ENCODE measurements at regions not wholly inside any gene's neighbourhood (a gene's known extent, or its start where the extent isn't known, plus 50 kb on each side); places are given as distances from the start of the nearest gene placed in this dataset.

DNA sequence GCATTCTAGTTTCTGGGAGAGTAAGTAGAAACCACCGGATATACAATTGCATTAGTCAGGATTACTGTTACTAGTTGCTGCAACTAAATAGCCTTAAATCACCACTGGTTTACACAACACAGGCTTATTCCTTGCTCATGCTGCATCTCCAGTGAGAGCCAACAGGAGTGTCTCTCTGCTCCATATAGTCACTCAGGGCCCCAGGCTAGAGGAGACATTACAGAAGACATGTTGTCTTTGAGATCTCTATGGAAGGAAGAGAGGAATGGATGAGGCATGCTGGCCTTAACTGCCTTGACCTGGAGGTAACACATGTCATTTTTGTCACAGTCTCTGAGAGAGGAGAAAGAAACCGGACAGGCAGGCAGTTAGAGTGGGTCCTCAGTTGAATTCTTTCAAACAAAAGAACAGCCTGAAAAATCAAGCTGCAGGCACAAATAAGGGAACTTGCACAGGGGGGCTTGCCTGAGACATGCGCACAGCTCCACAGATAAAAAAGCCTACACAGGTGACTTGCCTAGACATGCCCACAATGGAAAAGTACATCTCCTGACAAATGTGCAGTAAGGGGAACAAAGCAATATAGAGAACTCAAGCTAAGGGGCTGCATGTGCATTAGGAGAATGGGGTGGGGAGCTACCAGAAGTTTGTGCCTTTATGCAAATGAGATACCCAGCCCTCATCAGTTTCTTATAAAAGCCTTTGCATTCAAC, 348.0 kb downstream of the TYW1 start:
- no peaks in the 10 kb centered on the region for H4K20me1 ChIP-seq (ENCODE audit: control insufficient read depth, extremely low read depth, insufficient read depth, low read length)
- no peaks in the 10 kb centered on the region for H3K27me3 ChIP-seq (ENCODE audit: control insufficient read depth, insufficient read depth, low read length)
- no peaks in the 10 kb centered on the region for H3K79me2 ChIP-seq (ENCODE audit: control insufficient read depth, insufficient read depth, low read length)

DNA sequence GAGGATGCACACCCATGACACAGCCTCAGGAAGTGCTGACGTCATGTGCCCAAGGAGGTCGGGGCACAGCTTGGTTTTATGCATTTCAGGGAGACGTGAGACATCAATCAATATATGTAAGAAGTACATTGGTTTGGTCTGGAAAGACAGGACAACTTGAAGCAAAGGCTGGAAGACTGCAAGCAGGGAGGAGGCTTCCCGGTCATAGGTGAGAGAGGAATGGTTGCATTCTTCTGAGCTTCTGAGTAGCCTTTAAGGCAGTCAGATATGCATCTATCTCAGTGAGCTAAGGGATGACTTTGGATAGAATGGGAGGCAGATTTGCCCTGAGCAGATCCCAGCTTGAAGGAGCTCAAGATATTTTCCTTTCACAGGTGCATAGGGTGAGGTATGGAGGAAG, 349.5 kb downstream of the TYW1 start:
- H3K4me1 ChIP-seq (ENCODE audit: control insufficient read depth, extremely low read depth, insufficient read depth, low read length), result no peaks in the 10 kb centered on the region
- no peaks in the 10 kb centered on the region for H3K79me2 ChIP-seq (ENCODE audit: control insufficient read depth, insufficient read depth, low read length)
- no peaks in the 10 kb centered on the region for H3K36me3 ChIP-seq (ENCODE audit: control insufficient read depth, insufficient read depth, low read length)
- H3K4me2 ChIP-seq (ENCODE audit: extremely low read depth, insufficient read depth, low read length), result no peak overlapping the region
- DNase-seq (ENCODE audit: low read depth in 2 of 2), result no peak
- H4K20me1 ChIP-seq (ENCODE audit: control insufficient read depth, extremely low read depth, insufficient read depth, low read length), result no peaks in the 10 kb centered on the region
- no peak for TF ChIP-seq EZH2 (IDR thresholded peaks at IDR 0.05; ENCODE audit: low read length, missing control alignments)
- TF ChIP-seq, protein P1, sequence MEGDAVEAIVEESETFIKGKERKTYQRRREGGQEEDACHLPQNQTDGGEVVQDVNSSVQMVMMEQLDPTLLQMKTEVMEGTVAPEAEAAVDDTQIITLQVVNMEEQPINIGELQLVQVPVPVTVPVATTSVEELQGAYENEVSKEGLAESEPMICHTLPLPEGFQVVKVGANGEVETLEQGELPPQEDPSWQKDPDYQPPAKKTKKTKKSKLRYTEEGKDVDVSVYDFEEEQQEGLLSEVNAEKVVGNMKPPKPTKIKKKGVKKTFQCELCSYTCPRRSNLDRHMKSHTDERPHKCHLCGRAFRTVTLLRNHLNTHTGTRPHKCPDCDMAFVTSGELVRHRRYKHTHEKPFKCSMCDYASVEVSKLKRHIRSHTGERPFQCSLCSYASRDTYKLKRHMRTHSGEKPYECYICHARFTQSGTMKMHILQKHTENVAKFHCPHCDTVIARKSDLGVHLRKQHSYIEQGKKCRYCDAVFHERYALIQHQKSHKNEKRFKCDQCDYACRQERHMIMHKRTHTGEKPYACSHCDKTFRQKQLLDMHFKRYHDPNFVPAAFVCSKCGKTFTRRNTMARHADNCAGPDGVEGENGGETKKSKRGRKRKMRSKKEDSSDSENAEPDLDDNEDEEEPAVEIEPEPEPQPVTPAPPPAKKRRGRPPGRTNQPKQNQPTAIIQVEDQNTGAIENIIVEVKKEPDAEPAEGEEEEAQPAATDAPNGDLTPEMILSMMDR (conservative IDR thresholded peaks at IDR 0.05 in 1 of 2, IDR thresholded peaks at IDR 0.05 in 1 of 2; ENCODE audit: low read depth in 1 of 2, low read length in 2 of 2), result no peak
- no peak overlapping the region for H3K27ac ChIP-seq (ENCODE audit: insufficient read depth, low read length)
- H3K9ac ChIP-seq (ENCODE audit: insufficient read depth, low read length), result no peak overlapping the region
- no peaks in the 10 kb centered on the region for H3K9me3 ChIP-seq (ENCODE audit: control insufficient read depth, insufficient read depth, low read depth, low read length)
- H2AFZ ChIP-seq (ENCODE audit: low read length), result no peak overlapping the region
- H3K27me3 ChIP-seq (ENCODE audit: control insufficient read depth, insufficient read depth, low read length), result no peaks in the 10 kb centered on the region
- no peak overlapping the region for H3K4me3 ChIP-seq (replicated peaks in 1 of 4; ENCODE audit: control extremely low read depth in 1 of 4, insufficient read depth in 1 of 4, low read depth in 3 of 4, low read length in 4 of 4)

More for the DNA sequence above, 348.0 kb downstream of the TYW1 start:
- DNase-seq (ENCODE audit: low read depth in 2 of 2), result no peak
- no peak overlapping the region for H3K4me3 ChIP-seq (replicated peaks in 1 of 4; ENCODE audit: control extremely low read depth in 1 of 4, insufficient read depth in 1 of 4, low read depth in 3 of 4, low read length in 4 of 4)
- no peaks in the 10 kb centered on the region for H3K4me1 ChIP-seq (ENCODE audit: control insufficient read depth, extremely low read depth, insufficient read depth, low read length)
- H3K9me3 ChIP-seq (ENCODE audit: control insufficient read depth, insufficient read depth, low read depth, low read length), result no peaks in the 10 kb centered on the region
- H3K27ac ChIP-seq (ENCODE audit: insufficient read depth, low read length), result no peak overlapping the region
- H2AFZ ChIP-seq (ENCODE audit: low read length), result no peak overlapping the region
- no peaks in the 10 kb centered on the region for H3K36me3 ChIP-seq (ENCODE audit: control insufficient read depth, insufficient read depth, low read length)
- TF ChIP-seq, protein P1 (conservative IDR thresholded peaks at IDR 0.05 in 1 of 2, IDR thresholded peaks at IDR 0.05 in 1 of 2; ENCODE audit: low read depth in 1 of 2, low read length in 2 of 2), result no peak
- no peak for TF ChIP-seq EZH2 (IDR thresholded peaks at IDR 0.05; ENCODE audit: low read length, missing control alignments)
- H3K4me2 ChIP-seq (ENCODE audit: extremely low read depth, insufficient read depth, low read length), result no peak overlapping the region
- no peak overlapping the region for H3K9ac ChIP-seq (ENCODE audit: insufficient read depth, low read length)

DNA sequence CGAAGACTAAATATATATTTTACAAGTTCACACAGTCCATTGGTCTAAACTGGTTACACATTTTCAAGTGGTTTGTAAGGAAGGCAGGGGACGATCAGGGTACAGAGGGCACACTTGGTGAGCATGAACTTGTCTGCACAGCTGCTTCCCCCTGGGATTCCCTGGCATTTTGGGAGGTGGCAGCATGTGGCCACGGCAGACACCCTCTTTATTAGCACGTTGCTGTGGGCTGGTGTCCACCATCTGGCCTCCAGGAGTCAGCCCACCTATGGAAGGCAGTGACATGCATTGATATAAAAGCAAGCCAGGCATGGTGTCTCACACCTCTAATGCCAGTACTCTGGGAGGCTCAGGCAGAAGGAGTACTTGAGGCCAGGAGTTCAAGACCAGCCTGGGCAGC, 350.2 kb downstream of the TYW1 start:
- Histone ChIP-seq H3K4me3 (replicated peaks in 1 of 4; ENCODE audit: control extremely low read depth in 1 of 4, insufficient read depth in 1 of 4, low read depth in 3 of 4, low read length in 4 of 4) (no peak overlapping the region), H3K27ac (ENCODE audit: insufficient read depth, low read length) (no peak overlapping the region), H3K27me3 (ENCODE audit: control insufficient read depth, insufficient read depth, low read length) (no peaks in the 10 kb centered on the region), H2AFZ (ENCODE audit: low read length) (no peak overlapping the region), H3K9ac (ENCODE audit: insufficient read depth, low read length) (no peak overlapping the region), H4K20me1 (ENCODE audit: control insufficient read depth, extremely low read depth, insufficient read depth, low read length) (no peaks in the 10 kb centered on the region), H3K36me3 (ENCODE audit: control insufficient read depth, insufficient read depth, low read length) (no peaks in the 10 kb centered on the region), H3K79me2 (ENCODE audit: control insufficient read depth, insufficient read depth, low read length) (no peaks in the 10 kb centered on the region), H3K4me1 (ENCODE audit: control insufficient read depth, extremely low read depth, insufficient read depth, low read length) (no peaks in the 10 kb centered on the region), H3K4me2 (ENCODE audit: extremely low read depth, insufficient read depth, low read length) (no peak overlapping the region), H3K9me3 (ENCODE audit: control insufficient read depth, insufficient read depth, low read depth, low read length) (no peaks in the 10 kb centered on the region)
- DNase-seq (ENCODE audit: low read depth in 2 of 2), result no peak
- TF ChIP-seq, protein P1 (conservative IDR thresholded peaks at IDR 0.05 in 1 of 2, IDR thresholded peaks at IDR 0.05 in 1 of 2; ENCODE audit: low read depth in 1 of 2, low read length in 2 of 2), result no peak
- TF ChIP-seq EZH2 (IDR thresholded peaks at IDR 0.05; ENCODE audit: low read length, missing control alignments), result no peak

Measured in fibroblast of lung (primary cell).